ENCODE measurements at regions not wholly inside any gene's neighbourhood (a gene's known extent, or its start where the extent isn't known, plus 50 kb on each side); places are given as distances from the start of the nearest gene placed in this dataset.

DNA sequence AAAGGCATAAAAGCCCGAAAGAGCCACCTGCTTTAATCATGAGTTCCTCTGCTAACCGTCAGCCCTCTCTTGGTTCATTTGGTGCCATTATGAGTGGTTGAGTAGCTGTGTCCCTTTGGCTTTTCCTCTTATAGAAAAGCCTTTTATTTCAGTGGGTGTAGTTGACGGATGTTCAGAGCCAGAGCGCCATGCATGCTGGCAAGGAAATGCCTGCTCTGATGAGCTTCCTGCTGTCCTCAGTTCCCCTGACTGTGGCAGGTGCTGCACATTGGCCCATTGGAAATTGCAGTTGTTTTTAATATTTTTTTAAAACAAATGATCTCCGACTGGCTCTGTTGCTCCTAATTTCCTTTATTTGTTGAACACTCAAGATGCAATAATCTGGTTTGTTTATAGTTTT is 77.3 kb upstream of the LIMCH1 start:
- DNase-seq (ENCODE audit: low spot score) = no peak

DNA sequence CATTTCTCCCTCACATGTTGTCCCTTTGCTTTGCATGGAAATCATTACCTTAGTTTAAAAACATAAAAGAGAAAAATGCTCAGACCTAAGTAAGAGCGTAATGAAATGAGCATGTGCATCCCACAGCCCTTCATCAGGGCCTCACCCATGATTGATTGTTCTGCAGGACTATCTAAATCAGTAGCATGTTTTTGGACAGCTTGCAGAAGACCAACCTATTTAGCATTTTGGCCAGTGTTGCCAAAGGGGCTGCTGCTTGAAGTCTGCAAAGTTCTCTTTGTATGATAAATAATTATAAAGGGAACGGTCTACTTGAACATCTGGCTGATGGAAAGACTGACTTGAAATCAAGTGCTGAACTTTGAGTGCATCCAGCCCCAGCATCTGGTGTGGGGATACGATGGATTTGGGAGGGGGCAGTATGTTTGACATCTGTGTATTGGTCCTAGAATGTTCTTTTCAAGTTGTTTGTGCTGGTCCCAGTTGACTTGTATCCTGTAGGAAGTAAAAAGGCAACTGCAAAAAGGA is 76.1 kb upstream of the LIMCH1 start:
- no peak for DNase-seq (ENCODE audit: low spot score)

DNA sequence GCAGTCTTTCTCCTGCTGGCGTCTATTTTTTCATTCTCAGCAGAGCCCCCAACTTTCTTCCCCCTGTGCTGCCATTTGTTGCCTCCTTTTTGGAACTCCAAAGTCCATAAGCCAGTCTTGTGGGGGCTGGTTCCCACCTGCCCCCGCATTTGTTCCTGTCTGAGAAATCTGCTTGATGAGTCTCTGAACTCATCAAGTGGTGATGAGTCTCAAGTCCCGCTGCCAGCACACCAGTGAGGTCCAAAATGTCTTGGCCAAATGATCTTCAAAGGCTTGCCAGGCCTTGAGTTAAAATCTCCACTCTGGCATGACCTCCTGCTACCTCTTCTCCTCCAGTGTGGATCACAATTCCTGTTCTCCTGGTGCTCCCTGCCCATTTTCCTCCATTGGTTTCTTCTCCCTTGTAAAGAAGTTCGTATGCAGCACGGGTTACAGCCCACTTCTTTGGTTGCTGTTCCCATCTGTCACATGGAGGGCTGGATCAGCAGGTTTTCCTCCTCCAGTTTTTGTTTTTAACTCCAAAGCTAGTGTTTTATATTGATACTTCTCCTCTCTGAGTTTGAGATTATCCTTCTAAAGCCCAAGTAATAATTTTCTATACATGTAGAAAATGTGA is 72.7 kb upstream of the LIMCH1 start:
- no peak for DNase-seq (ENCODE audit: low spot score)

DNA sequence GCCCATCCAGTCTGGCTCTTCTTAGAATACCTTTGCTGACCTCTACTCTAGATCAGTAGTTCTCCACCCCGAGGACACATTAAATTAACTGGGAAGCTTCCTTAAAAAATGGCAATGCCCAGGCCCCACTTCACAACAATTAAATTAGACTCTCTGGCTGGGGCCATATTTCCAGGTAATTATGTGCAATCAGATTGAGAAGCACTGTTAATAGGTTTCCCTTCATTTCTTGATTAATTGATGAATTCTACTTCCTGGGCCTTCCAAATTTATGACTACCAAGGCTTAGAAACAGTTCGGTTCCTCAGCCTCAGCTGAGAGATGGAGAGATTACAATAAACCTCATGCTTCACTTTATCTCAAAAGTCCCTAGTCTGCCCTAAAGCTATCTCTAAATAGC is 71.7 kb upstream of the LIMCH1 start:
- DNase-seq (ENCODE audit: low spot score) = no peak

DNA sequence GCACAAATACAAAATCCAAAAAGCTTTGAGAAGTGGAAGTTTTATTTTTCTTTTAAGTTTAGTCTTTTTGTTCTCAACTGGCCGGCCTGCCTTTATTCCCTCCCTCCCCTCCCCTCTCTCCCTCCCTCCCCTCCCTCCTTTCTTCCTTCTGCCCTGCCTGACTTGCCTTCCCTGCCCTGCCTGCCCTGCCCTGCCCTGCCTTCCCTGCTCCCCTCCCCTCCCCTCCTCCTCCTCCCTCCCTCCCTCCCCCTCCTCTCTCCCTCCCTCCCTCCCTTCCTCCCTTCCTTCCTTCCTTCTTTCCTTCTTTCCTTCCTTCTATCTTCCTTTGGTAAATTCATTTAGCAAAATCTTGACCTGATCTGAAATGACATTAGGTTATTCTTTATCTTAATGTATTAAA is 69.8 kb upstream of the LIMCH1 start:
- DNase-seq (ENCODE audit: low spot score) = no peak

DNA sequence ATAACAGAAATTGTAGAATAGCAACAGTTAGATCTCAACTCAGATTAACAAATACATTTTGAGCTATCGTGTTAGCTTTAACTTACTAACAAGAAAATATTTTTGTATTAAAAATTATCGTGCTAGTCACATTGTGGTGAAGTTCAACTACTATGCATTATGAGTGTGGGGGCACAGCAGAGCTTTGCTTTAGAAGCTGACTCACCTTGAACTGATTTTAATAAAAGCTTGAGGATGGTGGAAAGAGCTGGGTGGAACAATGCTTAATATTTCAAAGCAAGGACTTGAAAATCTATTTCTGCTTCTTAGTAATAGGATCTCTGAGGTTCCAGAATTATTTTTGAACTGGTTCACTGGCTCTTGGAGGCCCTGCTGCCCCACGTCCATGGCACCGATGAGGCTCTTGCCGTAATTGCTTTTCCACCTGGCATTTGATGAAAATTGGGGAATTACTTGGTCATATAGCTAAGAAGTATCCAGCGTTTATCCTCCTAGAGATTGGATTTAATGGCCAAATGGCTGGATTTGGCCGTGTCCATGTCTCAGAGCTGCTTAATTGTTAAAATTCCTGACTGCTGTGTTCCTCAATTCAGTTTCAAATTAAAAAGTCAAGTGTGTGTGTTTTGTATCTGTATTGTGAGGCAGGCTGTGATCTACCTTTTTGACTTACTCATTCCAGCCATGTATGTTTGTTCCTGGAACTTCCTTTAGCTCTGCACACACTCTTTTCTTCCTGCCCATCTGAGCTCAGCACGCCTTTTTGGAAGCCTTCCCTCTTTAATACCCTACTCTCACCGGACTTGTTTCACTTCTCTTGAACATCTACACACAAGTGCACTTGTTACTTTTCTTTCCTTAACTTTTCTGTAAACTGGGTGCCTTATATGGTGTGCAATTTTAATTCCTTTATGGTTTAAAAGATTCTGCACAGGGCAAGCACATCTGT is 66.6 kb upstream of the LIMCH1 start:
- DNase-seq (ENCODE audit: low spot score) = no peak

DNA sequence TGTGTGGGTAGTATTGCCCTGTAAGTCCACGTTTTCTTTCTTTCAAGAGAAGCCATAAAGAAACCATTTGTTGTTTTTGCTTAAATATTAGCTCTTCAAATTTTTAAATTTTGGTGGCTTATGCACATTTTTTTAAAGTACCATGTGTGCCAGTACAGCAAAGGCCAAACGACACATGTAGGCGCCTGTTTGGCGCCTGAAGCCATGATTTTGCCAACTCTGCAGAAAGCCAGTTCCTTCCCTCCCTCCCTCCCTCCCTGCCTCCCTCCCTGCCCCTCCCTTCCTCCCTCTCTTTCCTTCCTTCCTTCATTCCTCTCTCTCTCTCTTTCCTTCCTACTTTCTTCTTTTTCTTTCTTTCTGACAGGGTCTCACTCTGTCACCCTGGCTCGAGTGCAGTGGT is 65.9 kb upstream of the LIMCH1 start:
- DNase-seq (ENCODE audit: low spot score) = no peak

DNA sequence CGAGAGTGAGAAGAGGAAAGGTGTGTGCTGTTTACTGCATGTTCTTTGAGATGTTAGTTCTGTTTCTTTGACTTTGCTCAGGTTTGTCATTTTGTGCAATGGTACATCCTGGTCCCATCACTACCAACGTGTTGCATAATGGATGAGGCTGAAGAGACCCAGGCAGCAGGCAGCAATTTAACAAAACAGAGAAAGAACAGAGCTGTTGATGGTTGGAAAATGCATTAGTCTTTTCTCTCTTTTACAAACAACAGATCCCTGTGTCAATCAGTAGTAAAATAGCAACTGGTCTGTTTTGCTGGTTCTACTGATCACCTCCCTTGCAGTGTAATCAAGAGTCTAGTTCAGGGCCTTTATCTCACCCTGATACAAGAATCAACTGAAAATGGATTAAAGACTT is 64.8 kb upstream of the LIMCH1 start:
- no peak for DNase-seq (ENCODE audit: low spot score)

DNA sequence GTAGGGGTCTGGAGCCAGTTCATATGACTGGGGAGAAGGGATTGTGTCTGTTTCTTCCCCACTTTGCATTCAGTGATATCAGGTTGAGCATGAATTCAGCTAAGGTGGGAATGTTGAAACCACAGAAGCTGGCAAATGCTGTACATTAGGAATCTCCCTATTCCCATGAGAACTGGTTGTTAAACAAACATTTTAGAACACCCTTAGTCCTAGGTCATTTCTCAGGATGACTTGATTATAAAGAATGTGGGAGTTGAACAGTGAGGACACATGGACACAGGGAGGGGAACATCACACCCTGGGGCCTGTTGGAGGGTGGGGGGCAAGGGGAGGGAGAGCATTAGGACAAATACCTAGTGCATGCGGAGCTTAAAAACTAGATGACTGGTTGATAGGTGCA is 62.6 kb upstream of the LIMCH1 start:
- no peak for DNase-seq (ENCODE audit: low spot score)

DNA sequence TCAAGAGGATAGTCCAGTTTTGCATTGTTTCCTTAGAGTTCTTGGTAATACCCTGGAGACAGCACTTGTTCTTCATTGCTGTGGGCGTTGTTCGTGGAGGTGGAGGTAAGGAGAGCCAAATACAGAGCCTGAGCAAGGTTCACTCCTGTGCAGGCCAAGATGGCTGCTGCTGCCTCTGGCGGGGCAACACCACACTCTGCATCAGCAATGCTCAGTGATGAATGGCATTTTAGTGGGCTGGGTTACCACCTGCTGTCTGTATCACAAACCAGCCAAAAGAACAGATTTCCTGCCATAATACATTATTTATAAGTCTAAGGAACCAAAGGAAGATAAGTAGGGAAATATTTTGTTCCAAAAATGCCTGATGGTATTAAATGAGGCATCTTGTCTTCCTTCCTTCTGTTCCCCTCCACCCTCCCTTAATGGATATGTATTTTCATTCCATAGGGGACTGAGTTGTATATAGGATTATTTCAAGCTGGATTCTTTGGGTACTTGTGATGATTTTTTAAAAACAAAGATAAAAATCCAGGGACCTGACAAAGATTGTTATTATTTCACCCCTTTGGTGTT is 61.6 kb upstream of the LIMCH1 start:
- DNase-seq (ENCODE audit: low spot score) = no peak

DNA sequence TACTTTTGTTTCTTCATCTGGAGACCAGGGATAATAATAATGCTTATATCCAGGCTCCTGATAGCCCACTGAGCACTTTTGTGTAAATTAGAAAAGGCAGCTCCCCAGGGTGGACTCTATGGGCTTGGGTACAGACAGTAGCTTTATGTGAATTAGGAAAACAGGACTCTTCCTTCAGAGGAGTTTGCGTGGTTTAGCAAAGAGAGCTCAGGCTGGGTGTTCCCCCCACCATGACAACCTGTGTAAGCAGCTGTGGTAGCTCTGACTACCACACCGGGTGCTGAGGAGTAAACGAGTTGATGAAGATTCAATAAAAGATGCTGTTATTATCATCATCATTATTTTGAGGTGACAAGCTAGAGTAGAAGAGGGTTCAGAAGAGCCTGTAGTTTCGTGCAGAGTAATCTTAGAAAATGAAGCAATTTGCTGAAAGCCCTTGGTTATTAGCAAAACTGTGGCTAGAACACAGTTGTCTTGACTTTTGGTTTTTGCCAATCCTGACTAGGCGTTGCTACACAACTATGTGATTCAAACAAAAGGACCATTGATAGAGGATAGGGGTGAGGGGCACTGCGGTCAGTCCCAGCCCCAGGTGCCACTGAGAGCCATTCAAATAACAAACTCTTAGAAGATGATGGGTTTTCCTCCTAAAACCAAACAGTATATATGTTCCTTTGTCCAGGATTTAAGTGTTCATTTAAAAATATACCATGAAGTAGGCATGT is 60.6 kb upstream of the LIMCH1 start:
- DNase-seq (ENCODE audit: low spot score) = peak; percentile 40

DNA sequence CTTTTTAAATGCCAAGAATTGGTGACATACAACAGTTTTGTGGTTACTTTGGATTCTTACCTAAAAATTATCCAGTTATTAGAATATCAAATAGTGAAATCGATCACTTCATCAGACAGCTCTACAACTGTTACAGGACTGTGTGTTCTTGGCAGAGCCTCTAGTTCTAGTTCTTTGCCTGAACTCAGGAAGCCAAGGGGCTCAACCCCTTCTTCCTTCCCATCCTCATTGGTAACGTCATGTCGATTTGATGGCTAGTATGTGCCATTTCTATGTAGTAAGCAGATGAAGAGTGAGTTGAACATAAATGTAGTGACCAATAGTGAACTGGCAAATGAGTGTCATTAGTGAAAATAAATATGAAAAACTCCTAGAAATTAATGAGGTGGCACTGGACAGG is 59.4 kb upstream of the LIMCH1 start:
- DNase-seq (ENCODE audit: low spot score) = no peak

DNA sequence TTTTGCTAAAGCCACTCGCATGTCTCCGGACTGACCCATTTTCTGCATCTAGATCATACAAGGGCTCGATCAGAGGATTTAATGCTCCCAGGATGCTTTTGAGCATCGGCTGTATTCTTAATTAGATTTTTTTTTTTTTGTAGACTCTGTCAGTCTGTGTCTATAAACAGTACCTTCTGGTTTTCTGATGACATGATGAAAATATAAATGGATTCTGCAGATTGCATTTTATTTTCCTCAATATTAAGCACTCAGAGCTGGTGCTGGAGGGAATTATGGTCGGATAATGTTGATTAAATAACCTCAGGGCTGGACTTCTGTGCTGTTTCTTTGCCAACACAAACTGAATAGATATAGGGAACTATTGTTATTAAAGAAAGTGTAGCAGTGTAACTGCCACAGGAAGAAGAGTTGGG is 57.1 kb upstream of the LIMCH1 start:
- DNase-seq (ENCODE audit: low spot score) = no peak

DNA sequence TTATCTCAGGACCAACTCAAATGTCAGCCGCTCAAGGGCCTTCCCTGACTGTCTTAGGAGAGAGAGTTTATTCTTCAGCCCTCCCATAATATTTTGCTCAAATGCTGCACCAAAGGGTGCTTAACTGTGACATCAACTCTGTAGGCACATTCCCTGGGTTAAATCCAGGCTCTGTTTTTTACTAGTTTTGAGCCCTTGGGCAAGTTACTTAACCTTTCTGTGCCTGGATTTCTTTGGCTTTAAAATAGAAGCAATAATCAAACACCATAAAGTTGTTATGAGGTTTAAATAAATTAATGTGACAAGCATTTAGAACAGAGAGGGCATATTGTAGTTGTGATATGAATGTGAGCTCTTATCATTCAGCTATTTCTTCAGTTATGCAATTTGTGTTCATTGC is 54.2 kb upstream of the LIMCH1 start:
- DNase-seq (ENCODE audit: low spot score) = no peak

DNA sequence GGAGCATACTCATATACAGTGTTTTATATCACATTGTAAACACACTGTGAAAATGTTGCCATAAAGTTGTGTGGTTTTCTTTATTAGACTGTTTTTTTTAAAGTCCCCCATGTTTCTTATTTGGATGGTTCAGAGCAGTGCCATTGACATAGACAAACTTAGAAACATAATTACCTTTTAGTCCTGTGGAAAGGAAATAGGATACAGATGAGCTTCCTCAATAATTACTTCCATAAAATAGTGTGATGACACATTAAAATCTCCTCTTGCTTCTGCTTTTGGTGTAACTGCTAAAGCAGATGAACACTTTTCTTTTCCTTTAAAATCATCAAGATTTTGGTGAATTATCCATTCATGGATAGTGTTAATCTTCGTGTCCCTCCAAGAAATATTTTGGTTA is 52.9 kb upstream of the LIMCH1 start:
- no peak for DNase-seq (ENCODE audit: low spot score)

DNA sequence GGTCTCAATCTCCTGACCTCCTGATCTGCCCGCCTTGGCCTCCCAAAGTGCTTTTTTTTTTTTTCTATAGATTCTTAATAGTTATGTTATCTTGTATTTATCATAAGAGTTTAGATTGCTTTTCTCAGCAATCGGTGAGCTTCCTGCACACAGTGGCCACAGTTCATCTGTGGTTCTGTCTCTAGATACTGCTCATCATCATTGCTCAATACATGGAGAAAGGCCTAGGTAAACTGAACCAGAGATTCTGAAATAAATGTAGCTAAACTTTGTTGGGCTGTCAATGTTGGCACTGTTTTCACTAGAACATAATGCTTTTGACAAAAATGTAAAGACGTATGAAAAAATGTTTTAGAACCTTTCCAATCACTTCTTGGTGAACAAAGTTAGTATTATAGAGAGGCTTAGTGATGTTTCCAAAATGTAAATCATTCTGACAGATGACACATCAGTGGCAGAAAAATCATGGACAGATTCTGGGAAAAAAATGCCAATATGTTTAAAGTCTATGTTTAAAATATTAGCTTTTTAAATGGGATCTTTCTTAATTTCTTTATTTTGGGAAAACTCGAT is 50.0 kb upstream of the LIMCH1 start:
- no peak for DNase-seq (ENCODE audit: low spot score)
